HG02884 (cell line): ENCODE measurements at regions not wholly inside any gene's neighbourhood (a gene's known extent, or its start where the extent isn't known, plus 50 kb on each side); places are given as distances from the start of the nearest gene placed in this dataset.
"Not testable (repeated sequence)": the region's sequence is repeated elsewhere in the genome, so short reads cannot be mapped to it uniquely, and the experiment has no call there.

Experiments
- ATAC-seq: cut with Tn5 transposase; IDR thresholded peaks from one replicate; pipeline ENCODE4 v1.9.1; 2021; ENCODE audit warnings: mild to moderate bottlenecking, moderate library complexity; ENCODE audit not compliant: unreplicated experiment

DNA sequence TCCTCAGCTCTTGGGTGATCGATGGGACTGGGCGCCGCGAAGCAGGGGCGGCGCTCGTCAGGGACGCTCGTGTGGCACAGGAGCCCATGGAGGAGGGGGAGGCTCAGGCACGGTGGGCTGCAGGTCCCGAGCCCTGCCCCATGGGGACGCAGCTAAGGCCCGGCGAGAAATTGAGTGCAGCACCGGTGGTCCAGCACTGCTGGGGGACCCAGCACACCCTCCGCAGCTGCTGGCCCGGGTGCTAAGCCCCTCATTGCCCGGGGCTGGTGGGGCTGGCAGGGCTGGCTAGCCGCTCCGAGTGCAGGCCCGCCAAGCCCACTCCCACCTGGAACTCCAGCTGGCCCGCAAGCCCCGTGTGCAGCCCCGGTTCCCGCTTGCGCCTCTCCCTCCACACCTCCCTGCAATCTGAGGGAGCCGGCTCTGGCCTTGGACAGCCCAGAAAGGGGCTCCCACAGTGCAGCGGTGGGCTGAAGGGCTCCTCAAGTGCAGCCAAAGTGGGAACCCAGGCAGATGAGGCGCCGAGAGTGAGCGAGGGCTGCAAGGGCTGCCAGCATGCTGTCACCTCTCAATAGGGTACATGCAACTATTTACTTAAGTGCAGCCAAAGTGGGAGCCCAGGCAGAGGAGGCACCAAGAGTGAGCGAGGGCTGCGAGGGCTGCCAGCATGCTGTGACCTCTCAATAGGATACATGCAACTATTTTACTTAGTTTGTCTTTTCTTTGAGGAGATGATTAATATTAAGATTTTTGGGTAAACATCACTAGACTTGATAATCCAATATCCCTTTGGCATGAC lies 619.8 kb upstream of the IGFBP7 start:
- not testable (repeated sequence) for ATAC-seq

DNA sequence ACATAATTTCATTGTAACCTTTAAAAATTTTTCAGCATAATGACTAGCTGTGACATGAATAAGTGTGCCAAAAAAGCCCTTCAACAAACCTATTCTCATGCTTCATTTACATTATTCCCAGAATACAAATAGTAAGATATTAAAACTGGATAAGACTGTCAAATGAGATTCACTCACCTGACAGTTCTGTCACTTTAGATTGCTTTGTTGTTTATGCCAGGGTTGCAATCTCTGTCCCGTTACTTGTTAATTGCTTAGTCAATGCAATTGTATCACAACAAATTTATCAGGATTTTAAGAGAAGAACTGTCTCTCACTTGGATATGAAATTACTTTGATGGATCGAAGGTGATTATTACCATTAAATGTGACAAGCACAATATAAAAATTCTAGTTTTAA lies 616.0 kb upstream of the IGFBP7 start:
- ATAC-seq: no peak

DNA sequence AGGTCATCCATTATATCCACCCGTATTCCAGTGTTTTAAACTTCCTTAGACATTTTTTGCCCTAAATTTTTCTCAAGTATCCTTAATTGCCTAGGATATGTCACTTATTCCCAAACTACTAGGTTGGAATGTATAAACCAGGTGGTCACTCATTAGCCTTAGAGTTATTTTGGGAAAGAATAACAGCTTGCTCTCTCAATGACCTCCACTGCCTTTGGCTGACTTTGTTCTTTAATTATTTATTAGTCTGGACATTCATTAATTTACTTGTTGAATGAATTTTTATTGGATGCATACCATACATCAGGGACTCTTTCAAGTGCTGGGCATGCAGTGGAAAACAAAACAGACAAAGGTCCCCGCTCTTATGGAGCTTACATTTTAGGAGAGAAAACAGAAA lies 609.3 kb upstream of the IGFBP7 start:
- no peak for ATAC-seq

DNA sequence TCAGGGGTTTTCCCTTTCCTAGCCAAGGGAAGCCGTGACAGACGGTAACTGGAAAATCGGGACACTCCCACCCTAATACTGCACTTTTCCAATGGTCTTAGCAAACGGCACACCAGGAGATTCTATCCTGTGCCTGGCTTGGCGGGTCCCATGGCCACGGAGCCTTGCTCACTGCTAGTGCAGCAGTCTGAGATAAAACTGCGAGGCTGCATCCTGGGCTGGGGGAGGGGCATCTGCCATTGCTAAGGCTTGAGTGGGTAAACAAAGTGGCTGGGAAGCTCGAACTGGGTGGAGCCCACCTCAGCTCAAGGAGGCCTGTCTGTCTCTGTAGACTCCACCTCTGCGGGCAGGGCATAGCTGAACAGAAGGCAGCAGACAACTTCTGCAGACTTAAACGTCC lies 604.1 kb upstream of the IGFBP7 start:
- ATAC-seq: not testable (repeated sequence)

DNA sequence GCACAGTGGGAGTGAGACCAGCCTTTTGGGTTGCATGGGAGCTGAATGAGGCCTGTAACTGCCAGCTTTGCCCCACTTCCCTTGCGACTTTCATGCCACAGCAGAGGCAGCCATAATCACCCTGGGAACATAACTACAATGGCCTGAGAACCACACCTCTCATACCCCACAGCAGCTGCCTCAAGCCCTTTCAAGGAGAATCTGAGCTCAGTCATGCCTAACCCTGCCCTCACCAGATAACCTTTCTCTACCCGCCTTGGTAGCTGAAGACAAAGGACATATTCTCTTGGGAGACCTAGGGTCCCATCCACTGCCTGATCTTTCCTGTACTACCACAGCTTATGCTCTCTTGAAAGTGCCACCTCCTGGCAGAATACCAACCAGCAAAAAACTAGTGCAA lies 599.9 kb upstream of the IGFBP7 start:
- no peak for ATAC-seq

DNA sequence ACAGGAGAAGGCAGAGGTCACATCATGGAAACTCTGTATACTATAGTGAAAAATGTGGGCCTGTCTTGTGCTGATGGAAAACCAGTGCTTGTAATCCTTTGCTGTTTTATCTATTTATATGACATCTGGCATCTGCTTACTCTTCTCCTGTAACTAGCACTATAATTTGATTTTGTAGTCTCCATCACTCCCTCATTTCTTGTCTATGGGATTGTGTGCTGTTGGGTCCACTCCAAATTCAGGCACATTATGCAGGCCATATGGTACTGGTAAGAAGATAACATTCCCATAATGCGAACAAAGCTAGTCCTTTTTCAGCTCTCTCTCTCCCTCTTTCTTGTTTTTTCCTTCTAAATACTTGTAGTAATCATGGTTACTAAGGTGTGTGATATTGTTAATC lies 581.2 kb upstream of the IGFBP7 start:
- ATAC-seq: no peak

DNA sequence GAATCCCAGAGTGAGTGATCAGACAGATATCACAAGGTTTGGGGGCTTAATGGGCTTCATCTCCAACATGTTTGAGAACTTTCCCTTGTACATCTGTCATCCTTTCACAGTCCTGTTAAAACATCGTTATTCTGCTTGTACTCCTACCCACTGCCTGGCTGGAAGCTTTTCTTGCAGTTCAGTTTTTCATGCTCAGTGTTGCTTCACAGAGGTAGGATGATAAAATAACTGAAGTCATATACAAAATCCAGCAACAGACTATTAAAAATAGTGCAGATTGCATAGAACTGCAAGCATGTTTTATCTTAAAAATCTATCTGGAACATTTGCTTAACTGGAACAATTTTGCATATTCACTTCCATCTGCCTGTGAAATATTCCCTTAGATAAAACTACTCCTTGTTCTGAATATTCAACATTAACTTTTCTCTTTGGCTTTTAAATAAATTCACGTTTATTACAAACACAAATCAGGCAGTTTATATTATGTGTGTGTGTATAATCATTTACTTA lies 579.6 kb upstream of the IGFBP7 start:
- no peak for ATAC-seq

DNA sequence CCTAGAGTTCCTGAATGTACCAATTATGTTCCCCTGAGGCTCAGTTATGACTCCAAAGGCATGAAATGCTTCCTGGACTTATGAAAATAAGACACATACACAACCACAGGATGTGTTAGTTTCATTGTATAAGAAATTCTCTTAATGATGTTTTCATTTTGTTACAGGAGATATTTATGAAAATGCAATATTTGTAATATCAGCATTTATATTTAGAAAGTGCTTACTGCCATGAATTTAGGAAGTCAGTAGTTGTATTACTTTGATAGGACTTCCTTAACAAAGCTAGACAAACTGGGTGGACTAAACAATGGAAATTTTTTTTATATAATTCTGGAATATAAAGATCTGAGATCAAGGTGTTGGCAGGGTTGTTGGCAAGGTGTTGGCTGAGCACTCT lies 572.1 kb upstream of the IGFBP7 start:
- ATAC-seq: no peak

DNA sequence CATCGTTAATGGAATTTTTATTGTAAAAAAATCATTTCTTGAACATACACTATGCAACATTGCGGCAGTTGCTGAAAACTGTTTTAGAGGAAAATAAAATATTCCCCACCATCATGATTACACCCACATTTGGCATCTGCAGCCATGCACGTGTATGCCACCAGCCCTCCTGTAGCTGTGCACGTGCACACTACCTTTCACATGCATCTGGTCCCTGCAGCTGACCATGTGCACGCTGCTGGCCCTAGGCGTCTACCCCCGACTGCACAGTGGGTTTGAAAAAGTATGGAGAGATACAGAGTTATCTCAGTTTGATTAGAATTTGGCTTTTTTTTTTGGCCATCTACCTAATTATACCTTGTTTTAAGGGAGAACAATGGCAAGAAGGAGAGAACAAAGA lies 569.8 kb upstream of the IGFBP7 start:
- no peak for ATAC-seq

DNA sequence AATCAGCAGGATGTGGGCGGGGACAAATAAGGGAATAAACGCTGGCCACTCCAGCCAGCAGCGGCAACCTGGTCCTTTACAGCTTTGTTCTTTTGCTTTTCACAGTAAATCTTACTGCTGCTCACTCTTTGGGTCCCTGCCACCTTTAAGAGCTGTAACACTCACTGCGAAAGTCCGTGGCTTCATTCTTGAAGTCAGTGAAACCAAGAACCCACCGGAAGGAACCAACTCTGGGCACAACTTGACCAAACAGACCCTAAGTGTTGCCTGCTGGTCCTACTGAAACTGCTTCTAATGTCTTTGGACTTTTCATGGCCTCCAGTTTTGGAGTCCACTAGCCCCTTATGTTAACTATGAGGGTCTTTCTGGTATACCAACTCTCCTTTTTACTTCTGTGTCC lies 566.2 kb upstream of the IGFBP7 start:
- ATAC-seq: no peak

DNA sequence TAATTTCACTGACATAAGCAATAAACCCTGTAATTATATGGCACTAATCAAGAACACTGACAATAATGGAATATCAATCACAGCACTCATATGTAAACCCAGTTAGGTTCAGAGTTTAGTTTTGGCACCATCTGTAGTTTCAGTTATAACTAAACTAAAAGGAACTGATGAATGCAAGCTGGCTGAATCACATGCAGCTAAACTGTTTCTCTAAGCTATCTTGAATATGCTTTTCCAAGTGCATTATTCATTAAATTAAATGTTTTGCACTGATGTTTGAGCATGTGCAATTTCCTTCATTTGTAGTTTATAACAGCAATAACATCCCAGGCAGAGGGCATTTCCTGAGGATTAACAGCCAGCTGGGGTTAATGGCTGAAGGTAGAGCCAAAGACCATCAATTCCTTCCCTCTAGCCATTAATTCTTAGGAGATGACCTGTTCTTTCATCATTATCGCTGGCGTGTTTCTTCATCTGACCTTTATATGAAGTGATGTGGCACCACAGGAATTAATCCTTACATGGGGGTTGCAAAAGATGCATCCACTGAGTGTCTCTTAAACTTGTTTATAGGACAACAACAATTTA lies 562.8 kb upstream of the IGFBP7 start:
- no peak for ATAC-seq

DNA sequence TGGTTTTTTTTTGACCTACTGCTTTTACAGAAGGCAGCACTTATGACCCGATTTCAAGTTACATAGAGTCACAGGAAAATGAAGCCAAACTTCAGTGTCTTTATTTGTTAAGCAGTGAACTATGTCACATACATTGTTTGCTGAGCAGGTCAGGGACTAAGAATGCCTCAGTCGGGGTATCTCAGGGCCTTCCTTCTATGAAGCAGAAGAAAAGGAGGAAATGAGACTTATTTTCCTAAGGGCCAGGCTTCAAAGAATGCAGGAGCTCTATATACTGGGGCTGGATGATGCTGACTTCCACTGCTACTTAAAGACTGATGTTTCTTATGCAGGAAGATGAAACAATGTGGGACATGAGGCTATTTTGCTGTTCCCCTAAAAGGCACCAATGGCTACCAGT lies 558.4 kb upstream of the IGFBP7 start:
- no peak for ATAC-seq

DNA sequence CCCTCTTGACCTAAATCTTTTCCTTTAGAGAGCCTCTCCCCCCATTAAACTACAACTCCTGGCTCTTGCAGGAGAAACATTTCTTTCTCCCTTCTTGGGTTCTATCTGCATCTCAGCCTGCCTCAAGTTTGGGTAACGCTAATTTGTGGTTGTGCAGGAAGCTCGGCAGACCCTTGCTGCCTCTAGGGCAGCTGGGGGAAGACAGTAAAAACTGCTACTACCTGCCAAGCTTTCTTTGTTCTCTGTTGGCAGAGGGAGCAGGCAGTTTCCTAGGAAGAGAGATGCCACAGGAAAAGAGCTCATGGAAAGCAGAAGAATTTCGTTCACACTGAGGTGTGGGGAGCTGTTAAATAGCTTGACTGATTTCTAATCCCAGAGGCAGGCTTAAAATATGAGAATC lies 555.6 kb upstream of the IGFBP7 start:
- no peak for ATAC-seq

DNA sequence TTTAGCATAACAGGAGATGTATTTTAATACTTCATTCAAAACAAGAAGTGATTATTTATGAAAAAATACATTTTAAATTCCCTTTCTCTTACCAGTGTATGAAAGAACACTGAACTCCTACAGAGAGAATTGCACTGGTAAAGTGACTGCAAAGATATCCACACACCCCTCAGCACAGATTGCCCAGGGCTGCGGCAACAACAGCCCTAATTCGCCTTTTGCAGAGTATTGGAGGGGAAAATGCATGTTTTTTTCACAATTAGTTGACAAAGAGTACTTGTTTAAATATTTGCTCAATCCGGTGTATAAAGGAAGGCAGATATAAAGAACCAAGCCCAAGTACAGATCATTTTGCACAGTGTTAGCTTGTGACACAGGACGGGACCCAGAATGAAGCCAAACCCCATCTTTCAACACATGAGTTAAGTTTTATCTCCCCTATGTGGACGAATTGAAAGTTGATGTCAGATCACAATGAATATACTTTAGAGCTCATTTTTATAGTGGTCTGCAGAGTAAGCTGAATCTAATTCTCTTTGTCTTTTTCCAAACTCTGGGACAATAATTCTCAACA lies 551.4 kb upstream of the IGFBP7 start:
- ATAC-seq: no peak

DNA sequence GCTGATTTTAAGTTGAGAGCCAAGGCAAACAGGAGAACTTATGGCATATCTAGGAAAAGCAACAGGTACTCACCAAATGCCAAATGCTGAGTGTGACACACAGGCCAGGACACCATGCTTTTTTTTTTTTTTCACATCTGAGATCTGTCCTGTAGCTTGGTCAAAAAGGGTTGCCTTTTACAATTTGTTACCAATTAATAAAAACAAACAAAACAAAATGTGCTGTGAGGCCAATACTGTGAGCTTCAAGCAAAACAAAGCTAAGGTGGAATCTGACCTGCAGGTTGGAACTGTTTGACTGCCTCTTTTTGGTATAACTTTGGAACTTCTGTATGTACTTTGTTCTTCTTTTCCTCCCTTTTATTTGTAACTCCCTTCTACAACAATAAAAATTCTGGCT lies 548.5 kb upstream of the IGFBP7 start:
- no peak for ATAC-seq

DNA sequence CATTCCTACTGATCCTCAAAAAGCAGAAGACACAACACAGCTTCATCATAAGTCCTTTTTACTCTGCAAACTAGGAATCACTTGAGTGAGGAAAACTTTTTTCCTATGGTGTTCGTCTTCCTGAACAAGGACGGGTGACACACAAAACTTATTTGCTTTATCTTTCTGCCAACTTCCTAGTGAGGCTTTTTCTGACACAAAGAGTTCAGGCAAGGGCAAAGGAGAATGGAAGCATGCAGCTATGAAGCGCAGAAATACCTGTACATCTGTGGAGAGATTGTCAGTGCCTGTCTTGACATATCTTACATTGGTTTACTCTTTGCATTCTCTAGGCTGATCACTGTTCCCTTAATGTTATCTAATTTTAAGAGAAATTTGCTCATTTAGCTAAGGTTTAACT lies 548.0 kb upstream of the IGFBP7 start:
- ATAC-seq: no peak

DNA sequence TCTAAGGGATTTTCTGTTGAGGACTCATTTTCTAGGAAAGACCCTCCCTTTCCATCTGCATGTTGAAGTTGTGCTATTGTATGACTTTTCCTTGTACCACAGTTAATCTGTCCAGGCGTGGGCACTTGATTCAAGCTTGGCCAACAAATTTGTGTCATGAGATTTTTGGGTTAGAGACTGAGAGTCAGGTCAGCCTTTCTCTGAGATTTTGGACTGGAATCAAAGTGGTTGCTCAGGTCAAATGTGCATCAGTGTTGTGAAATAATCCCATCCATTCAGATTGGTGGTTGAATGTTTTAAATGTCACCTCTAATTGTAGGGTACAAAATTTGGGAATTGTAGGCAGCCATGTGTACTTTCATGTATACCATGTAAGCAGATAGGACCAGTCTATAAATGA lies 545.2 kb upstream of the IGFBP7 start:
- no peak for ATAC-seq

DNA sequence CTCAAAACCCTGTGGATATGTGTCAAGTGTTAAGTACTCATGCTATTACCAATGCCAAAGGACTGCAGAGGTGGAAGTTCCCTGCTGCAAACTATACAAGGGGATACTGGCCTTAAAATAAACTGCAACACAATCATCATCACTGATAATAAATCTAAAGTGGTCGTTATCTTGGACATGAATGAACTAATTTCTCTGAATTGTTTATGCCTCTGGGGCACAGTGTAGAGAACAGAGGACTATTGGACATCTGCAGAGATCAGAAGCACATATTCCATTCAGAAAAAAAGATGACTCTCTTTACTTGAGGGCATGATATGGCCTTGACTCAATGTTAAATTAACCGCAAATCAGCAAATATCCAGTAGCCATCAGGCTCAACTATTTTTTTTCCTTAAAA lies 542.6 kb upstream of the IGFBP7 start:
- ATAC-seq: no peak

DNA sequence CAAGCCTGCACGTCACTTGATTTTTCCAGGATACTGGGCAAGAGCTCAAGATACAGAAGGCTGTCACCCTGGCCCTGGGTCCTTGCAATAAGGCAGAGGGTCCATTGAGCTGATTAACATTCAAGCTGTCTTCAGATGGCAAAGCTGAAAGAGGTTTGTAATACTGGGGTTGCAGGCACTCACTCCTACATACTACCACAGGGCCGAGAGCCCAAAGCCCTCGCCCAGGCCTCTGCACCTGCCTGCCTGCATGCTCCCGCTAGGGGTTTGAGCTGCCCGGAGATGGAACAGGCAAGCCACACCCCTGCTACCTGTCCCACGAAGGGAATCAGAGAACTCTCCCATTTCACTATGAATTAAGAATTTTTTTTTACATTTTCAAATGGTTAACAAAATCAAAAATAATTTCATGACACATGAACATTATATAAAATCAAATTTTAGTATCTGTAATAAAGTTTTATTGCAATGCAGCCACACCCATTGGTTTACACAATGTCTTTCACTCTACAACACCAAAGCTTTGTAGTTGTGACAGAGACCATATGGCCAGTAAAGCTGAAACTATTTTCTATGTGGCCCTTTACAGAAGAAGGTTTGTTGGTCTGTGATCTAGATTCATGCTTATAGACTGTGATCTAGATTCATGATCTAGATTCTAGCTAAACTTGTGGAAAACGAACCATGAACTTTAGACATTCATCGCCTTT lies 530.4 kb upstream of the IGFBP7 start:
- ATAC-seq: no peak

DNA sequence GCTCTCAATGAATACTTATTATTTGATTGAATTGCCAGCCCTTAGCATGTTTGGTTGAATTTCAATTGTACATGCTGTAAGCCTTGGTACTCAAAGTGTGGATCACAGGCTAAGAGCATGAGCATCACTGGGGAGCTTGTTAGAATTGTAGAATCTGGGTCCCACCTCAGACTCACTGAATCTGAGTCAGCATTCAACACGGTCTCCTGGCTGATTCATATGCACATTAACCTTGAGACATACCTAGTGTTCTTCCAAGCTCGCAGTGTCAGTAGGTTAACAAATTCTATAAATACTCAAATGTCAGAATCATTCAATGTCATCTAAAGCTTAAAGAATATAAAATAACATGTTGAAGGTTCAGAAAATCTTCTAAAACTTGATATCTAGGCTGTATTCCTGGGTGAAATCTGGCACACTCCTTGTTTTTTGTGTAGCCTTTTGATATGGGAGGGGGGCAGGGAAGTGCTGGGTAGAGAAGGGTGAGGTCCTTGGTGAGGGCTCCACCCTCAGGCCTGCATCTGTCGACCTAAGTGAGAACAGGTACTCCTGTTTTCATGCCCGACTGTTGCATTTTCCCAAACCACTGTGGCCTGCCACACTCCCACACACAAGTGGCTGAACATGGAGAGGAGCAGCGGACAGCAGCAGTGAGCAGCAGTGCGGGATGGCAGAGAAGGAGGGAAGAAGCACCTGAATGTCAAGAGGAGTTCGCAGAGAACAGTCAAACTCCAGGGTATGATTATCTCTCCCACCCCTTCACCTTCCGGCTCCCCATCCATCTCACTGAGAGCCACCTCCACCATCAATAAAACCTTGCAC lies 529.6 kb upstream of the IGFBP7 start:
- ATAC-seq: no peak

DNA sequence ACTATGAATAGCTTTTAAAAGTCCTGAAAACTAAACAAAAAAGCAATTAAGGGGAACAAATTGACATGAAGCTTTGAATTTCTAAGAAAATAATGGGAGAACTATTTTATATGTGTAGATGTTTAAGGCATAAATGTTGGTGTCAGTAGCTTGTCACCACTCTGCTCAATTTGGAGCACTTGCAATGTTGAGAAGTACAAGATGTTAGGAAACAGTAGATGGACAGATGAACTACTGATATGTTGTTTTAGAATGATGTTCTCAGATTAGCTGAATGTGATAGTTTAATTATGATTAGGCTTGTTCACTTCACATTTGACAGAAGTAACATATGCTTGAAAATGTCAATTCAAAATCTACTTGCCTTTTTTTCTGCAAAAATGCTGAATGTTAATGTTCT lies 525.7 kb upstream of the IGFBP7 start:
- no peak for ATAC-seq
